ENCODE measurements at regions not wholly inside any gene's neighbourhood (a gene's known extent, or its start where the extent isn't known, plus 50 kb on each side); places are given as distances from the start of the nearest gene placed in this dataset.

- TF ChIP-seq CTCF (IDR thresholded peaks at IDR 0.05; ENCODE audit: control insufficient read depth, extremely low read depth, insufficient read depth), result no peak
- H3K4me3 ChIP-seq (ENCODE audit: low read depth, low read length), result no peak overlapping the region
- no peak for DNase-seq (ENCODE audit: low read depth)
Observed at GRCh38 chr3:105030211-105030610, 336.5 kb upstream of the ALCAM start.

GRCh38 chr3:105032541-105032940 is 334.2 kb upstream of the ALCAM start:
- TF ChIP-seq CTCF (IDR thresholded peaks at IDR 0.05; ENCODE audit: control insufficient read depth, extremely low read depth, insufficient read depth), result no peak

GRCh38 chr3:105033081-105033480 is 333.6 kb upstream of the ALCAM start:
- DNase-seq (ENCODE audit: low read depth), result no peak
- no peak for TF ChIP-seq CTCF (IDR thresholded peaks at IDR 0.05; ENCODE audit: control insufficient read depth, extremely low read depth, insufficient read depth)
- H3K4me3 ChIP-seq (ENCODE audit: low read depth, low read length), result no peak overlapping the region

More at GRCh38 chr3:105032541-105032940, 334.2 kb upstream of the ALCAM start:
- no peak for DNase-seq (ENCODE audit: low read depth)
- H3K4me3 ChIP-seq (ENCODE audit: low read depth, low read length), result no peak overlapping the region

GRCh38 chr3:105039004-105039403 is 327.7 kb upstream of the ALCAM start:
- H3K4me3 ChIP-seq (ENCODE audit: low read depth, low read length), result no peak overlapping the region
- no peak for DNase-seq (ENCODE audit: low read depth)
- TF ChIP-seq CTCF (IDR thresholded peaks at IDR 0.05; ENCODE audit: control insufficient read depth, extremely low read depth, insufficient read depth), result no peak

GRCh38 chr3:105040026-105040622 is 326.6 kb upstream of the ALCAM start:
- no peak for TF ChIP-seq CTCF (IDR thresholded peaks at IDR 0.05; ENCODE audit: control insufficient read depth, extremely low read depth, insufficient read depth)
- no peak overlapping the region for H3K4me3 ChIP-seq (ENCODE audit: low read depth, low read length)

GRCh38 chr3:105042586-105042985 is 324.1 kb upstream of the ALCAM start:
- no peak for DNase-seq (ENCODE audit: low read depth)
- TF ChIP-seq CTCF (IDR thresholded peaks at IDR 0.05; ENCODE audit: control insufficient read depth, extremely low read depth, insufficient read depth), result no peak
- H3K4me3 ChIP-seq (ENCODE audit: low read depth, low read length), result no peak overlapping the region

More at GRCh38 chr3:105040026-105040622, 326.6 kb upstream of the ALCAM start:
- DNase-seq (ENCODE audit: low read depth), result no peak

- H3K4me3 ChIP-seq (ENCODE audit: low read depth, low read length), result no peak overlapping the region
- TF ChIP-seq CTCF (IDR thresholded peaks at IDR 0.05; ENCODE audit: control insufficient read depth, extremely low read depth, insufficient read depth), result no peak
- DNase-seq (ENCODE audit: low read depth), result no peak
Observed at GRCh38 chr3:105051111-105051510, 315.6 kb upstream of the ALCAM start.
